Spleen (tissue), 7 donors: ENCODE measurements at regions not wholly inside any gene's neighbourhood (a gene's known extent, or its start where the extent isn't known, plus 50 kb on each side); places are given as distances from the start of the nearest gene placed in this dataset.

Source experiments
- CTCF ChIP-seq, 11 experiments: fragments of 200-600 bp in 7 of 11; fragments of 450-650 bp in 4 of 11; sonication (generic) in 4 of 11; IDR thresholded peaks in 8 of 11; conservative IDR thresholded peaks in 3 of 11; 1 replicate in 7 of 11; 2 replicates in 4 of 11; pipeline versions ENCODE4 v1.4.0 to v1.8.0; 2016 to 2021; ENCODE audit warnings: antibody characterized with exemption in 11 of 11, inconsistent platforms in 4 of 11, mild to moderate bottlenecking in 1 of 11
- POLR2AphosphoS5 ChIP-seq, 3 donors: sonication (generic); formaldehyde crosslinking; IDR thresholded peaks; one replicate each; pipeline ENCODE4 v1.5.1; 2017; ENCODE audit warnings: antibody characterized with exemption in 3 of 3
- donor health status: DM: no; HTN: no; CAD: no; lungs with moderate emphysema.
- donor health status: DM: no; HTN: no; CAD: no.
- donor health status: DM: no; HTN: no; CAD: no.

GRCh38 chr1:198888379-198888943 lies 249.6 kb downstream of the PTPRC start:
- TF ChIP-seq CTCF (IDR thresholded peaks at IDR 0.05 in 8 of 11, conservative IDR thresholded peaks at IDR 0.05 in 3 of 11): no peak
- no peak for TF ChIP-seq POLR2AphosphoS5 (IDR thresholded peaks at IDR 0.05)
